D341Med (cell line): ENCODE measurements at regions not wholly inside any gene's neighbourhood (a gene's known extent, or its start where the extent isn't known, plus 50 kb on each side); places are given as distances from the start of the nearest gene placed in this dataset.
"Not testable (repeated sequence)": the region's sequence is repeated elsewhere in the genome, so short reads cannot be mapped to it uniquely, and the experiment has no call there.

Experiments used
- DNase-seq: peaks from one replicate; pipeline ENCODE4 v3.0.0; 2012; ENCODE audit warnings: low spot score

- no peak for DNase-seq
Observed at GRCh38 chr1:18561967-18562366, 68.7 kb upstream of the PAX7 start.

GRCh38 chr1:18564676-18565075 is 66.0 kb upstream of the PAX7 start:
- DNase-seq, result no peak

- DNase-seq, result no peak
Observed at GRCh38 chr1:18565321-18565720, 65.3 kb upstream of the PAX7 start.

- DNase-seq, result no peak
Observed at GRCh38 chr1:18568489-18568888, 62.2 kb upstream of the PAX7 start.

- no peak for DNase-seq
Observed at GRCh38 chr1:18569251-18569650, 61.4 kb upstream of the PAX7 start.

- no peak for DNase-seq
Observed at GRCh38 chr1:18569811-18570545, 60.7 kb upstream of the PAX7 start.

- DNase-seq, result no peak
Observed at GRCh38 chr1:18571275-18571674, 59.4 kb upstream of the PAX7 start.

GRCh38 chr1:18572022-18572880 is 58.4 kb upstream of the PAX7 start:
- DNase-seq, result no peak

- DNase-seq, result no peak
Observed at GRCh38 chr1:18573170-18573569, 57.5 kb upstream of the PAX7 start.

GRCh38 chr1:18574754-18575153 is 55.9 kb upstream of the PAX7 start:
- no peak for DNase-seq

- peak; percentile 79 for DNase-seq
Observed at GRCh38 chr1:18575620-18576019, 55.0 kb upstream of the PAX7 start.

GRCh38 chr1:18578271-18578670 is 52.4 kb upstream of the PAX7 start:
- no peak for DNase-seq

- DNase-seq, result not testable (repeated sequence)
Observed at GRCh38 chr1:18579267-18579666, 51.4 kb upstream of the PAX7 start.

GRCh38 chr1:18580047-18580446 is 50.6 kb upstream of the PAX7 start:
- no peak for DNase-seq

- no peak for DNase-seq
Observed at GRCh38 chr1:18580691-18581419, 49.8 kb upstream of the PAX7 start.
